ENCODE measurements at regions not wholly inside any gene's neighbourhood (a gene's known extent, or its start where the extent isn't known, plus 50 kb on each side); places are given as distances from the start of the nearest gene placed in this dataset.

DNA sequence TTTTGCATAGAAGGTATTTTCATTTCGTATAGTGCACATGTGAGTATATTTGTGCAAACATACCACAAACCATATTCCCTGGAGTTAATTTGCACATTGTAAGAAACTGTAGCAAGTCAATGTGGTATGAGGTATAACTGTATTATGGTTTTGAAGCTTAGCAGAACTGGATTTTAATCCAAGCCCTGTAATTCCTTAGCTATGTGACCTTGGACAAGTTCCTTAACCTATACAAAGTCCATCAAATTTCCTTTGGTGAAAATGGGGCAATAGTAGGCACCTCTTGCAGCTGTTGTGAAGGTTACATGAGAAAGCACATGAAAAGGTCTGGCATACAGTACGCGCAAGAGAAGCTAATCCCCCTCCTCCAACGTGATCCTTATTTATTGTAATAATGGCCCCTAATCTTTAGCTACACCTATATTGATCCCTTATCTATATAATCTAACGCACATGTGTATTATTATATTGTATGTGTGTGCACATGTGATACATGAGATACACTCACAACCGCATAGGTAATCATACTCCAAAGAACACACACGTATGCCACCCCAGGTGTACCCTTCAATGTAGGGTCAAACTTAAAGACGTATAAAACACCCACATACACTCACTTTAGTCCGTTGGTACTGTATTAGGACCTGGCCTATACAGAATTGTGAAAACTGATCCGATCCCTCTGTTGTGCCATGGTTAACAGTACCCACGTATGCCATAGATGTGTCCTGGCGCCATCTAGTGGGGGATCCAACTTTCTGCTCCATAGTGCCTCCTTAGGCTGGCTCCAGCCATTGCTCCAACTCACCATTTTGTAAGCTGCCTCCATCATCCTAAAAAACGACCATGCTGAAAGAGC is 402.9 kb upstream of the SLC14A2 start:
- in situ Hi-C loops (cut with HindIII; ENCODE audit: low pct_unique_long_range_greater_than_20kb, low sequenced_read_pairs), result no loop called here
- no peak for TF ChIP-seq JUND (IDR thresholded peaks at IDR 0.05; ENCODE audit: low read depth)
- peak; percentile 13 to 81 for DNase-seq (ENCODE audit: low read depth in 1 of 2, low spot score in 1 of 2)

DNA sequence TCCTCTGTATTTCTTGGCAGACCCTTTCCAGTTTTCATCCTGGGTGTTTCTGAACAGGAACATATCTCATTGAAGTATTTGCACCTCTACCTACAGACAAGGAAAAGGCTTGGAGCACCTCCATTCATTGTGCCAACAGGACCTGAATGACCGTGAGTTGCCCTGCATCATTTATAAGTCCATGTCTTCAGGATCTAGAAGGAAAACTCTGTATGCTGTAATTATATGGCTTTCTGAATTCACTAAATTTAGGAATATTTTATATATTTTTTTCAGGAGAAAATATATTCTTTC is 402.3 kb upstream of the SLC14A2 start:
- in situ Hi-C loops (cut with HindIII; ENCODE audit: low pct_unique_long_range_greater_than_20kb, low sequenced_read_pairs), result no loop called here
- DNase-seq (ENCODE audit: low read depth in 1 of 2, low spot score in 1 of 2), result no peak
- no peak for TF ChIP-seq JUND (IDR thresholded peaks at IDR 0.05; ENCODE audit: low read depth)

DNA sequence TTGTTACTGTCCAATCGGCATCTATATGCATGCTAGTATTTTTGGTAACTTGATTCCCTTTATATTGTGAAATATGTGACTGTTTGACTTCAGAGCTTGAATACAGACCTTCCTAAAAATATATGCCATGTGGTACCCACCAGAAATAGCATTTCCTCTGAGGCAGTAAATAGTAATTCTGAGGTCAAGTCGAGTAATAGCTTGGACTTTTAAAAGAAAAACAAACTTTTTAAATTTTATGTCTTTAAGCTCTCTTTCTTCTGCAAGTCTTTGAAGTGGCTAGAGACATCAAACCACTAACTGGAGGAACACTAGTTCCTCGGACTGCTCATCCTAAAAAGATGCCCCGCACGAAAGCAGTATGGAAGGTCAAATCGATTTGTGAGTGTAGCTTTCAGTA is 396.8 kb upstream of the SLC14A2 start:
- in situ Hi-C loops (cut with HindIII; ENCODE audit: low pct_unique_long_range_greater_than_20kb, low sequenced_read_pairs), result no loop called here
- no peak for DNase-seq (ENCODE audit: low read depth in 1 of 2, low spot score in 1 of 2)
- no peak for TF ChIP-seq JUND (IDR thresholded peaks at IDR 0.05; ENCODE audit: low read depth)

DNA sequence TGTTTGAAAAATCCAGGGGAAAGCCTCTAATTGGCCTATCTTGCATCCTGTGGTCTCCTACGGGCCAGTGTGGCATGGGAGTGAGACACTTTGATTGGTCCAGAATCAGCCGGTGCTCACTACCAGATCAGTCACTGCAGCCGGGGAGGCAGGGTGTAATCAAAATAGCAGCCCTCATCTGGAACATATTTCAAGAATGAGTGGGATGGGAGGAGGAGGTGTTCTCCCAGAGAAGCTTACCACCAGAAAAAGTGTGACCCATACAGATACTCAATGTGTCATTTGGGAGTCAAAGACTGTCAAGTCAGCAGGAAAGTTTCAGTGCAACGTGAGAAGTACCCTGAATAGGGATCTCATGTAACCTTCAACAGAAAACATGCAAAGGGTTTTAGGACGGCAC is 393.9 kb upstream of the SLC14A2 start:
- no peak for TF ChIP-seq JUND (IDR thresholded peaks at IDR 0.05; ENCODE audit: low read depth)
- in situ Hi-C loops (cut with HindIII; ENCODE audit: low pct_unique_long_range_greater_than_20kb, low sequenced_read_pairs), result no loop called here
- DNase-seq (ENCODE audit: low read depth in 1 of 2, low spot score in 1 of 2), result no peak

DNA sequence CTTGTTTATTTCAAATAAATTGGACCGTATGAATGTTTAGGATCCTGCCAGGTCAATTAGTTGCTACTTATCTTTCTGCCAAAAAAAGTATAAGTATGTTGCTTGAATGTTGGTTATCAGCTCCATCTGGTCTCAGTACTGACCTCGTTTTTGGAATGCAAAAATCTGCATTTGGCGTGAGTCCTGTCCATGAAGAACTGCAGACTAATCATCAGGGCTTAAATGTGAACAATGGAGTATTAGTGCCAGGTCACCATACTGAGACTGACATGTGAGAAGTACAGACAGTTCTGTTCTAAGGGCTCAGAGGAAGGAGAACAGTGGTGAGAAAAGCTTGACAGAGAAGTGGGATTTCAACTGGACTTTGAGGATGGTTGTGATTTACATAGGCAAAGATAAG is 393.1 kb upstream of the SLC14A2 start:
- in situ Hi-C loops (cut with HindIII; ENCODE audit: low pct_unique_long_range_greater_than_20kb, low sequenced_read_pairs), result no loop called here
- no peak for DNase-seq (ENCODE audit: low read depth in 1 of 2, low spot score in 1 of 2)
- TF ChIP-seq JUND (IDR thresholded peaks at IDR 0.05; ENCODE audit: low read depth), result no peak

DNA sequence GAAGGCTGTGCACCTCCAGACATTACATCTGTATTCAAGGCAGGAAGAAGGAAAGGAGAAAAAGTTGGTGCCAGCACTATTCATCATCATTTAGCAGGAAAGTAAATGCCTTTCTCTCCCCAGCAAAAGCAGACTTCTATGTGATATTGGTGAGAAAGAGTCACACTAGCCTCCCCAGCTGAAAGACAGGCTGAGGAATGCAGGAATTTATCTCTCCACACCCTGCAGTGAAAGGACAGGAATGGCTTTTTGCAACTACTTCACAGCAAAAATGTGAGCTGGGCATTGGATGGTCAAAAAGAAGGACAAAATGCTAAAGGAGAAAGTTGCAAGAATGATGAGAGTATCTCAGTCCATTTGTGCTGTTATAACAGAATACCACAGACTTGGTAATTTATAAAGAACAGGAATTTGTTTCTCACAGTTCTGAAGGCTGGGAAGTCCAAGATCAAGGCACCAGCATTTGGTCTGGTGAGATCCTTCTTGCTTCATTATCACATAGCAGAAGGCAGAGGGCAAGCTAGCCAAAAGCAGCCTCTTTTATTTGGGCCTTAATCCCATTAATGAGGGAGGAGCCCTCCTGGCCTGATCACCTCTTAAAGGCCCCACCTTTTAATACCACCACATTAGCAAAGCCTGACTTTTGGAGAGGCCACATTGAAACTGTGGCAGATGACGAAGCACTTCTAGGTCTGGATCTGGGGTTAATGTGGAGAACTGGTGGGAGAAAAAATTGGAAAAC is 388.1 kb upstream of the SLC14A2 start:
- TF ChIP-seq JUND (IDR thresholded peaks at IDR 0.05; ENCODE audit: low read depth), result no peak
- in situ Hi-C loops (cut with HindIII; ENCODE audit: low pct_unique_long_range_greater_than_20kb, low sequenced_read_pairs), result no loop called here
- DNase-seq (ENCODE audit: low read depth in 1 of 2, low spot score in 1 of 2), result no peak

DNA sequence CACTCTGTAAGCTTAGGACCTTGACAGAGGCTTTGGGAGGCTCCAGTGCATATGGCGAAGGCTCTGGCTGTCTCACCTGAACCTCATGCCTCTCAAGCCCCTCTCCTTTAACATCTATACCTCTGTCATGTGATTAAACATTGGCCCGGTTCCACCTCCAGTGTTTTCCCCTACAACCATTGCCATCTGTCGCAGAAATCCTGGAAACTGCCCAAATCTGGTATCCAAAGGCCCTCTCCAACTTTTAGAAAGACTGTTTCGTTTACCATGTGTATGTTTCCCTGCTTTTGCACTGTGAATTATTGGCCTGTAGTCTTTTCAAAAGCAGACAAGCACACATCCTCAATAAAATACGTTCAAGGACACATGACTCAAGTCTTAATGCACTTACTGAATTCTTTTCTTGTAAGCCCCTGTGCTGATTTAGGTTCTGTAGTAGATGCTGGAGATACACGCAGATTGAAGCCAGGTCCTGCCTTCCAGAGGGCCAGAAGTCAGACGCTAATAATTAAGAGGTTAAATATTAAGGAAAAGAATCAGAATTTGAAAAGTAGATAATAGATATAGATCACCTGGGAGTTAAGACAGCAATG is 386.4 kb upstream of the SLC14A2 start:
- no peak for DNase-seq (ENCODE audit: low read depth in 1 of 2, low spot score in 1 of 2)
- no peak for TF ChIP-seq JUND (IDR thresholded peaks at IDR 0.05; ENCODE audit: low read depth)

DNA sequence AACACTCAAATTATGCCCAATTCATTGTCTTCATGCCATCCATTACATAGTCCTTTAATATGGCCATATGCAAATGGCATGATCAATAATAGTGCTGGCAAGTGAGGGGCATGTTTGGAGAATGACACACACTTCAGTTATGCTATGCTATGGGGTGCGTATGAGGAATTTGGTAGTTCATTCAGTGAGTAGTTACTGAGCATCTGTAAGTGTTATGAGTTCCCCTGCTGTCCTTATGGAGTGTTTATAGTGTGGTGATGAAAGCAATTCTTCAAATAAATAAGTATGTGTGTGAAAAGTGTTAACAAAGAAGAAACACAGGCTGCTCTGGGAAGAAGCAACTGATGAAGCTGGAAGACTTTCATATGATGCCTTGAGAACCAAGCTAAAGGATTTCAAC is 383.7 kb upstream of the SLC14A2 start:
- in situ Hi-C loops (cut with HindIII; ENCODE audit: low pct_unique_long_range_greater_than_20kb, low sequenced_read_pairs), result no loop called here
- DNase-seq (ENCODE audit: low read depth in 1 of 2, low spot score in 1 of 2), result no peak
- TF ChIP-seq JUND (IDR thresholded peaks at IDR 0.05; ENCODE audit: low read depth), result no peak

More for the DNA sequence above, 386.4 kb upstream of the SLC14A2 start:
- in situ Hi-C loops (cut with HindIII; ENCODE audit: low pct_unique_long_range_greater_than_20kb, low sequenced_read_pairs), result no loop called here

DNA sequence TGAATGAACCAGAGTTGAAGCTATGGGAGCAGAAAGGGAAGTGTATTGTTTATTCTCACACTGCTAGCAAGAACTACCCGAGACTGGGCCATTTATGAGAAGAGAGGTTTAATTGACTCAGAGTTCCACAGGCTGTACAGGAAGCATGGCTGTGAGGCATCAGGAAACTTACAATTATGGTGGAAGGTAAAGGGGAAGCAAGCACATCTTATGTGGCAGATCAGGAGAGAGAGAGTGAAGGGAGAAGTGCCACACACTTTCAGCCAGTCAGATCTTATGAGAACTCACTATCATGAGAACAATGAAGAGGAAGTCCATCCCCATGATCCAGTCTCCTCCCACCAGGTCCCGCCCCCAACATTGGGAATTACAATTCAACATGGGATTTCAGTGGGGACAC is 383.2 kb upstream of the SLC14A2 start:
- no peak for DNase-seq (ENCODE audit: low read depth in 1 of 2, low spot score in 1 of 2)
- in situ Hi-C loops (cut with HindIII; ENCODE audit: low pct_unique_long_range_greater_than_20kb, low sequenced_read_pairs), result no loop called here
- no peak for TF ChIP-seq JUND (IDR thresholded peaks at IDR 0.05; ENCODE audit: low read depth)

DNA sequence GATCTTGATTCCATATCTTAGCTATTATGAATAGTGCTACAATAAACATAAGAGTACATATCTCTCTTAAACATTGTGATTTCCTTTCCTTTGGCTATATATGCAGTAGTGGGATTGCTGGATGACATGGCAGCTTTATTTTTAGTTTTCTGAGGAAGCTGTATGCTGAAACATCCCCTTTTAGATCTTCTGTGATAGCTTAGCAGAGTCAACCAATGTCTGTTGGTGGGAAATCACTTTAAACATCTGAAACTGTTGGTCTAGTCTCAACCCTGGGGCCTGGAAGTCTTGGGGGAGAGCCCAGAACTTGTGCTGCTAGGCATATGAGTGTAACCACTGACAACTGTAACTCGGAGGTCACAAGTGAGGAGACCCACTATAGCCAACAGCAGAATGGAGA is 378.6 kb upstream of the SLC14A2 start:
- in situ Hi-C loops (cut with HindIII; ENCODE audit: low pct_unique_long_range_greater_than_20kb, low sequenced_read_pairs), result no loop called here
- DNase-seq (ENCODE audit: low read depth in 1 of 2, low spot score in 1 of 2), result no peak
- TF ChIP-seq JUND (IDR thresholded peaks at IDR 0.05; ENCODE audit: low read depth), result no peak

DNA sequence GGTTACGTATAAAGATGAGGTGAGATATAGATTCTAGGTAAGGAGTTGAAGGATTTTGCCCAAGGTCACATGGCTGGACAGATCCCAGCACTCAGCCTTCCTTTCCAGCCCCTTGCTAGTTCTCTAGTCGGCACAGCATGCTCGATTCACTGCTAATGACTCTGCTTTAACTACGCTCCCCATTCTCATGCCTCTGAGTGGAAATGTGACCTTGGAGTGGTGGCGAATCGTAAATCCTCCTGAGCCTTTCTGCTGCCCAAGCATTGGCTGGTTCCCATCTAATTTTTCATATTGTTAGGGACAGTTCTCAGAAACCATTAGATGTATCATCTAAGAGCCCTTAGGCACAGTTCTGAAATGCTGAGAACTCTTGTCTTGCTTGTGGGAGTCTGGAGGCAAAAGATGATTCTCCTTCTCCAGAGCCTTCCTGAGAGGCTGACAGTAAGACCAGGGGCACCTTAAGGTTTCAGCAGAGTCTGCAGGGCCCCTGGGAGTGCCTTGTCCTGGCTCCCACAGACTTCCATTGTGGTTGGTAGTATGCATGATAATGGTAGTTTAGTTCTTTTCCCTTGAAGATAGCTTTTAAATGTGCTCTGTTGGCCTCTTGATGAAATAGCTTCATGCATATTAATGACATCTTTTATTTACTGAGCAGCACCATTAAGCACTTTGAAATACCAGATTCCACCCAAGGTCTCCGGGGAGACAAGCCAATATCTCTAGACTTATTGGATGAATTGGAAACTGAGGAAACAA is 377.8 kb upstream of the SLC14A2 start:
- DNase-seq (ENCODE audit: low read depth in 1 of 2, low spot score in 1 of 2), result no peak
- in situ Hi-C loops (cut with HindIII; ENCODE audit: low pct_unique_long_range_greater_than_20kb, low sequenced_read_pairs), result no loop called here
- no peak for TF ChIP-seq JUND (IDR thresholded peaks at IDR 0.05; ENCODE audit: low read depth)

DNA sequence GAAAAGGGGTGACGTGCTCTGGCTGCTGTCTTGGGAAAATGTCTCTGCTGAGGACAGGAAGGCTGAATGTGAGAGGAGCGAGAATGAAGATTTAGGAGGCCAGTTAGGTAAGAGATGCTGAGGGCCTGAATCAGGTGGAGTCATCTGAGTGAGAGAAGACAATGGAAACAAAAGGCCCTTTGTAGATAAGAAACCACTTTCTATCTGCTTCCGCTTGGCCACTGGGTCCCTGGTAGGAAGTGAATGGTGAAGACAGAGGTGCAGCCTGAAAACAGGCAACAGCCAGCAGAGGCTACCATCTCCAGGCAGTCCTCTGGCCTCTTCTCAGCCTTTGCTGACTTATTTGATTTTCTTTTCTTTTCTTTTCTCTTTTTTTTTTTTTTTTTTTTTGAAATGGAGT is 374.0 kb upstream of the SLC14A2 start:
- DNase-seq (ENCODE audit: low read depth in 1 of 2, low spot score in 1 of 2), result no peak
- in situ Hi-C loops (cut with HindIII; ENCODE audit: low pct_unique_long_range_greater_than_20kb, low sequenced_read_pairs), result no loop called here
- TF ChIP-seq JUND (IDR thresholded peaks at IDR 0.05; ENCODE audit: low read depth), result no peak

Measured in T47D (cell line).